HG03159 (cell line): ENCODE measurements at regions not wholly inside any gene's neighbourhood (a gene's known extent, or its start where the extent isn't known, plus 50 kb on each side); places are given as distances from the start of the nearest gene placed in this dataset.
"Not testable (repeated sequence)": the region's sequence is repeated elsewhere in the genome, so short reads cannot be mapped to it uniquely, and the experiment has no call there.

ENCODE experiments used
- ATAC-seq: cut with Tn5 transposase; IDR thresholded peaks from one replicate; pipeline ENCODE4 v1.9.1; 2021; ENCODE audit warnings: mild to moderate bottlenecking, moderate library complexity; ENCODE audit not compliant: unreplicated experiment

DNA sequence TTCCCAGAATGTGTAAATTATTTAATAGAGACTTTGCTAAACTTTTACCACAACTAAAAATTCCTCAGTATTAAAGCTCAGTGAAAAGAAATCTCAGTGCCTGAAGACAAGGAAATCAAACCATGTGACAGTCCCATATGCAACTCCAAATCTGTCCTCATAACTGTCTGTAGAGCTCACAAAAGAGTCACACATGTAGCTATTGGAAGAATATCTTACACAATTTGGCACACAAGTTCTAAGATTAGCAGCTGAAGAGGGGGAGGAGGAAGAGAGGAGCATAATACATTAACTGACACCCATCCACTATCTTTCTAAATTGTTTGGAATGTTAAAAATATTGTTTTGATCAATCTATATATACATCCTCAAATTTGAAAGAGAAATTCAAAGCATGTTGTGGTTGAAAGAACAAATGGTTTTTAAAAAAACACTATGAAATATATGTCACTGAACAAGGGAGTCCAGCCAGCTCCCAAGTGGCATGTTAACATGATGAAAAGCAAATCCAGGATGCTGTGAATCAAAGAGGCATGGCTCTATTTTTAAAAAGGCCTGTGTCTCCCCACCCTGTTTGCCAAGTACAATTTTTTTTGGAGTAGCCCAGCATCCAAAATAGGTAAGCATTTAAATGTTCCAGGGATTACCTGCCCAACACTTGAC is 126.3 kb upstream of the NANOGP8 start:
- no peak for ATAC-seq

DNA sequence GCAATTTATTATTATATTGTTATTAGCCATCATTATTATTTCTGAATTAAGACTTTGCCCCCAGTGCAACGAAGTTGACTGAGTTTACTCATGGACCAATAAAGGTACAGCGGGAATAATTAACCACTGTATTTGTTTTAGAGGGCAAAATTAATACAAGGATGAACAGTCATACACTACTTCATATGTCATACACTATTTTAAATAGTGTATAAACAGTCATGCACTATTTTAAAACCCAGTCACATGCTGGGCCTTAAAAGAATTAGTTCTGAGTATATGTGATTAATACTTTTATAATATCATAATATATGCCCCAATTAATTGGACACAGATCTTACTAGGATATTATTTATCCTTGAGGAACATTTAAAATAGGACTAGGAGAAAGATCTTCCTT is 125.3 kb upstream of the NANOGP8 start:
- ATAC-seq = no peak

DNA sequence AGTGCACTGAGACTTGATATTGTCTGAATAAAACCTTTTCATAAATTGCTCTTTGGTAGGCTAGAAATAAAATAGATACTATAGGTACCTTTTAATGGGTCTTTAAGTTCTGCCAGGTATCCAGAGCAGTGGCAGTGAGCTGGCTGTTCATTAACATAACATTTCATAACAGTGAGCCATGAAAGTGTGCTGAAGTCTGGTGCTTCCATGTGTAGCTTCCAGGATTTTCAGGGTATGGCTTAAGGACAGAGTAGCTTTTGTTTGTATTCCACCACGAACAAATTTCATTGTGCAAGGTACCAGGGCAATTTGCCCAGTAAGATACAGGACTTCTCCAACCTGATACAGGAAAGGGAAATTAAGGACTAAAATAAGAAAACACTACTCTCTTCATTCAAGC is 124.7 kb upstream of the NANOGP8 start:
- no peak for ATAC-seq

DNA sequence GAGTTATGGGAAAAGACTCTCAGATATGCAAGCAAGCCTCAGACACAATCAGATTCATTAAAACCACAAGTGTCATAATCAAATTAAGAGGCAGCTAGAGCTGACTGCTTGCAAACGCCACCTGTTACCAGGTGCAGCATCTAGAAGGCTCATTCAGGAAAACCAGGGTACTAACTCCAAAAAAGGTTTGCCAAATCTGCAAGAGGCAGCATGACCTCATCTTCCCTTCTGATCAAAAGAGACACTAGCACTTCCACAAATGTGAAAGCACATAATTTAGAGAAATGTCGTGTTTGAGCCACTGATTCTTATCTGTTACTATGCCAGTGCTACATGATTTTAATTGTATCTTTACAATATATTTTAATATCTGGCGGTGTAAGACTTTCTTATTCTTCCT is 123.3 kb upstream of the NANOGP8 start:
- ATAC-seq = no peak

DNA sequence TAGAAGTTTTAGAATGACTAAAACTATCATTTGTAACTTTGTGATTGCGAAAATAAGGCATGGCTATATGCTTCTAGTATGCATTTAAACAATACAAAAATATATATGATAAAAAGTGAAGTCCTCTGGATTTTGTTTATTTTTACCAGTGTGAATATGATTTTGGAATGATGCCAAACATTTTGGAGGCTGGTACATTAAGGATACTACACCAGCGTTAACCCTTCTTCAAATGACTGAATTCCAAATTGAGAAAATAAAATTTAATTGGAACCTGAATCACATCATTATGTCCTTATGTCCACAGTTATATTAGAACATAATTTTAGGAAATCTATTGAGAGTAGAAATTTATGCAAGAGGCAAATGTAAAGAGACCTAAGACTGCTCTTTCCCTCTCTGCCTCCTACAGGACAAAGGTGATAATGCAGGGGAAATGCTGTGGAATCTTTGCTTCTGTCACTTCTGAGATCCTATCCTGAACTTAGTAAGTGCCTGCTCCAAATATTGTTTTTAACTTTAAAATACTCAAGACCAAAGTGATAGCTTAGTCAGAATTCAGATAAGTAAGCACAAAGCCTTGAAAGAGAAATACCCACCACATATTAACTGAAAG is 121.1 kb upstream of the NANOGP8 start:
- no peak for ATAC-seq

DNA sequence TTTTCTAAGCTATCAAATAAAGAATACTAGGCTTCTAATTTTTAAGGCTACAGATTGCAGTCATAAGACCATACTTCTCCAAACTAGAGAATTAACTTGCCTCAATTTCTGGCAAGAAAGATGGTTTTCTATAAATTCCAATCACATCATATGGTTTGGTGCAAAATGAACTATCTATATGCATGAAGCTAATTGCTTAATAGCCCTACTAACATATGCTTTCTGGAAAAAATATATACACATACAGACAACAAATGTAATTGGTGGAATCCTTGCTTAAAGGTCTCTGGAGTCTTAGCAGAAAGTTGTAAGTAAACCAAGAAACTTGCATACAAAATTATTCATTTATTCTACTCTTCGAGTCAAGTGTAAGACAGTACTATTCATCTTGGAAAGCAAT is 113.1 kb upstream of the NANOGP8 start:
- ATAC-seq = no peak

DNA sequence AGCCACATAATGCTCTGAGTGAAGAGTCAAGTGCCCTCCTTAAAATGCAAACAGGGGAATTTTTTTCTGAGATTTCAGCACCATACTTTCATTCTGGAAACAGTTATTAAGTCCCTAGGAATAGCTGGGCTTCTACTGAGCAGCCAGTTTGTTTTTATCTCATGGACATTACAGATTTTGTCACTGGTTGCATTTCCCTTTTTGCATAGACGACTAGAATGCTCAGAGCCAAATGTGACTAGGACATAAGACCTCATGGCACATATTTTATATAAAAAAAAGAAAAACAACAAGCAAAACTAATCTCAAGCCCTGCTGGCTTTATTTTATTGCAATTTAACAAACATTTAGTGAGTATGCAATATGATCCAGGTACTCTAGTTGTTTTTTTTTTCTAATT is 112.7 kb upstream of the NANOGP8 start:
- ATAC-seq = no peak

DNA sequence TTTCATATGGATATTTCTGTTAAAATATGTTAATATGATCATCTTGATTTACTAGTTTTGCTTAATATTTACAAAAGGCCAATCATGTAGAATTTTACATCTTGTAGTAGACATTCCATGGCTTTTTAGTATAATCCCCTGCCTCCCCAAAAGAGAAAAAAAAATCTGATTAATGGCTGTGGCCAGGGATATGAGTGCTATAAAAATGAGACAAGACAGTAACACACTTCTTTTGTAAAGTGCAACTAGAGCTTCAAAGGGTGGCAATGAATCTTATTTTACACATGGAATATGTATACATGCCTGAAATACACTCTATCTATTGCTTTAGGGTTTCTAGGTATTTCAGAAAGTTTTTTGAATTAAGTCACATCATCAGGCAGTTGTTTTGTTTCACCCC is 112.2 kb upstream of the NANOGP8 start:
- no peak for ATAC-seq

DNA sequence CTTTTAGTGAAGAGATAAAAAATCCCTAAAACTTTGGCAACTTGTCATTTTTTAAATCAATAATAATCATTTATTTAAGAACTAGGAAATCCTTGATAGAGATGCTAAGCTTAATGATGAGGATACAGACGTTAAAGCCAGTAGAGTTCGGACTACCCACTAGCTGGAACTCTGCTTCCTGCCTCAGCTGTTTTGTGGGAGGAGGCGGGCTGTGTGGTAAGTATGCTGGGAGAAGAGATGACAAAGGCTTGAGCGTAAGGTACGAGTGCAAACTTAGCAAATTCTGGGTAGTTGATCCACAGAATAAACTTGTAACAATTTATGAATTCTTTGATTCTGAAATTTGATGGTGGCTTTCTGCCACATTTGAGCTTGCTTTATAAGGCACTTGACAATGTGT is 111.2 kb upstream of the NANOGP8 start:
- ATAC-seq = no peak

DNA sequence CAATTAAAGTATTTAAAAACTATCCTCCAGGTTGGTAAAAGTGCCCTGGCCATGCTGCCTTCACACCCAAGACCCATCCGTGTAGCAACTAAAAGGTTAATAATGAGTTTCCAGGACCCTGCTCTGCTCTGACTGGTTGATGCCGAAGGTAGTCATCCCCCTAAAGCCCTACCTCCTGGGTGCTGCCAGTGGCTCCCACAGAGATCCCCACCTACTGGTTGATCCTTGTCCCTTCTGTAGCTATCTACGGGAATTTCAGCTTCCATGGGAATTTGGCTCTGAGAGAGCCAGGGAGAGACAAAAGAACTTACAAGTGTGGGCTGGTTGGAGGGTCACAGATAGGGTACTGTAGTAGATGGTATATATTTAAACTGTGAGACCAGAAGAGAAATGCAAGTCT is 110.6 kb upstream of the NANOGP8 start:
- no peak for ATAC-seq

DNA sequence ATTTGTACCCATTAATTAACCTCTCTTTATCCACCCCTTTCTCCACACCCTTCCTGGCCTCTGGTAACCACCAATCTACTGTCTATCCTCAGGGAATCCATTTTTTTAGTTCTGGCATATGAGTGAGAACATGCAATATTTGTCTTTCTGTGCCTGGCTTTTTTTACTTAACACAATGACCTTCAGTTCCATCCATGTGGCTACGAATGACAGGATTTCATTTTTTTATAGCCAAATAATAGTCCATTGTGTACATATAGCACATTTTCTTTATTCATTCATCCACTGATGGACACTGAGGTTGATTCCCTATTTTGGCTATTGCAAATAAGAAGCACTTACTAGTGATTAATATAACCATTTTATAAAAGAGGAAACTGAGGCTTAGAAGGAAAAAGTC is 109.9 kb upstream of the NANOGP8 start:
- no peak for ATAC-seq

DNA sequence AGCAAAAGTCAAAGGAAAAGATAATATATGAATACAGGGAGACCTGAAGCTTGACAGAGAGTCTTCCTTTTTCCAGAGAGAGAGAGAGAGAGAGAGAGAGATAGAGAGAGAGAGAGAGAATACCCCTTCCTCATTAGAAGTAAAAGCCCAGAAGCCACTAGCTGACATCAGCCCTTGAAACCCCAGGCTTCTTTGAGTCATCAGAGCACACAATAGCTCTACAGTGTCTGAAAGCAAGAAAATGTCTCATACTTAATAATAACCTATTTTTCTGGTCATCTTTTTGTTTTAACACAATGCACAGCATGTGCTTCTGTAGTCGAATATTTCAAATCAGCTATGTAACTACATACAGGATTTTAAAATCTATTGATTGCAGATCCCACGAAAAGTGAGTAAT is 109.2 kb upstream of the NANOGP8 start:
- no peak for ATAC-seq

DNA sequence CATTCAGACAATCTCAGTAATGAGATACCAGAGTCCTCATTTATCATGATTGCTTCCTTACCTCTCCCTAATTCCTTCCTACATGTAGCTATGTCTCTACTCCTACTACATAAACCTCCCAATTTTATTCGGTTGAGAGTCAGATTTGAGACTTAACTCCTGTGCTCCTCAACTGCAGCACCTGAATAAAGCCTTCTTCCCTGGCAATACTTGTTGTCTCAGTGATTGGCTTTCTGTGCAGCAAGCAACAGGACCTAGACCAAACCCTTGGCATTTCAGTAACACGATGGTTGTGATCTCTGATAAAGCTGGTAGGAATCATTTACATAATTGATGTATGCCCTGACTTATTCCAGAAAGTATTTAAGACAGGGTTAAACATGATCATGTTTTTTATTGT is 106.7 kb upstream of the NANOGP8 start:
- ATAC-seq = no peak

DNA sequence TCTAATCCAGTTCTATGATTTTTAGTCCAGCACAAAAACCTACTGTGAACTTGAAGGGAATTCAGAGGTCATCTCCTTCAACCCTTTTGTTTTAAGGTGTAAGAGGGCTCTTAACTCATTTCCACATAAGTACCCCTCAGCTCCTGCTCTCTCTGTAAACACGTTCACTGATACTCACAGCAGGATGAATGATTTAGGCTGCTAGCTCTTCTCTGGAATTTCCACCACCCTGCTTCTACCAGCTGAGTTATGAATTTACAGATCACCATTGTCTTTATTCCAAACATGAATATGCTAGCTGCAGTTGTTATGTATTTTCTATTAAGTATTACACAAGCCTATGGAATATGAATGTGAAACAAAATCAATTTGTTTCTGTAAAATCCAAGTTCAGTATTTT is 101.3 kb upstream of the NANOGP8 start:
- ATAC-seq = no peak

DNA sequence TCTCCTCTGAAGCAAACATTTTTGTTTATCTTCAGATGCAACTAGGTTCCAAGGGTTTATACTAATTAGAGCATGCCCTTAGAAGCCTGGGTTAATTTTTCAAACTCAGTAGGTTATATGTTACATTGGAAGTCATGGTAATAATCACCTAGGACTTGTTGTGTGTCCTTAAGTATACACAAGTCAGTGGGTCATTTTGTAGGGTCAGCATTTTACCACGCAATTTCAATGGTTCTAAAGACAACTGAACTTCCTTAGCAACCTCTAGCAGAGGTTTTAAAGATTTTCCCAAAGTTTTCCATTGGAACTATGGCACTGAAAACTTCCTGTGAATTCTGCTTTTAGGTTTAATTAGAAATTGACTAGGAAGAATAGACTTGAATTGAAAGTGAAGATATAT is 99.6 kb upstream of the NANOGP8 start:
- ATAC-seq = no peak

DNA sequence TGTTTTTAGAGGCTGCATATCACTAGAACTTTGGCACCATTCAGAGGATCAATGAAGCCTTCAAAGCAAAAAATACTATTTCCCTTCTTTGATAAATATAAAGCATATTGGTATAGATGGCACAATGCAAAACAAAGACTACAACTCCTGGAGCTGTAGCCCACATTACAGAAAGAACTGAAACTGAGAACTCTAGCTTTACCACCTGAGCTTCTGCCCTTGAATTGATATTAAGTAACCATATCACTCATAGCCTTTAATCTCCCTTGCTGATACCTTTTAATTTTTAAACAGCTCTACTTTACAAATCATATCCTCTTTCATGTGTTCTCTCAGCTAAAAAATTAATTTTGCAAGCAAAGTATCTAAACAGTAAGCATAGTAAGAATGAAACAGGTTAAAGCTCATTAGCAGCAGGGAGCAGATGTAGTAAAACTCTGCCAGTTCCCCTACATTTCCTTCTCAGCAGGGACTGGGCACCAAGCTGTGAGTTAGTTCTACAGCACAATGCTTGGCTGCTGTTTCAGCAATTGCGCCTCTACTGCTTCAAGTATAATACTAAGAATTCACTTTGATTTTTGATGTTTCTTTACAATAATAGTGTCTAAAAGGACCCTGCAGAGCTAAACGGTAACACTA is 97.9 kb upstream of the NANOGP8 start:
- peak; percentile 85 for ATAC-seq

DNA sequence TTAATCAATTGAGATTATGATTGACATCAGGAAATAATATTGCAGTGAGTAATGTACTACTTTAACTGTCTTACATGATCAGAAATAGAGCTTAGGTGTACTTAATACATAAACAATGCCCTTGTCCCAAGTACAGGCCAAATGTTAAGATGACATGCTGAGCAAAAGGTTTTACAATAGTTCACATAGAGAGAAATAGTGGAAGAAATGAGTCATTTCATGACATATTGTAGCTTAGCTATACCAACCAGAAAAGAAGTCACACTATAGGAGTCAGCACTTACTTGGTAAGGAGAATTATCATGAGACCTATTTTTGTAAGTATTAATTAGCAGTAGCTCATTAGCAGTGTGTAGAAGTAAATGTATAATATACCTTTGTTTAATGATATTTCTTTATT is 96.4 kb upstream of the NANOGP8 start:
- peak; percentile 71 for ATAC-seq

DNA sequence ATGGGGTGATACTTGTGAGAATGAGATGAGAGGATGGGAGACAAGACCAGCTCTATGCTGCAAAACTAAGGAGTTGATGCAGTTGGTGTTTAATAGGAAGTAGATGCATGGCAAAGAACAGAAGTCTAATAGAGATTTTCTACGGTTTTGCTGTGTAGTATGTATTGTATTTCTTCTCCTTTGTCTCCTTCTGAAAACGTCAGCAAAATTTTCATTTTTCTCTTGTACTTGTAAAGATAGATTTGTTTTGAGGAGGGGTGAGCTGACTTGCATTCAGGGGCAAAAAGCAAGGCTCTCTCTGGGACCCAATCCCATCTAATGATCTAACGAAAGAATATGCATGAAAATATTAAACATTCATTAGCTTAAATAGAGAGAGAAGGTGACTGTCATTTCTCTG is 94.6 kb upstream of the NANOGP8 start:
- no peak for ATAC-seq

DNA sequence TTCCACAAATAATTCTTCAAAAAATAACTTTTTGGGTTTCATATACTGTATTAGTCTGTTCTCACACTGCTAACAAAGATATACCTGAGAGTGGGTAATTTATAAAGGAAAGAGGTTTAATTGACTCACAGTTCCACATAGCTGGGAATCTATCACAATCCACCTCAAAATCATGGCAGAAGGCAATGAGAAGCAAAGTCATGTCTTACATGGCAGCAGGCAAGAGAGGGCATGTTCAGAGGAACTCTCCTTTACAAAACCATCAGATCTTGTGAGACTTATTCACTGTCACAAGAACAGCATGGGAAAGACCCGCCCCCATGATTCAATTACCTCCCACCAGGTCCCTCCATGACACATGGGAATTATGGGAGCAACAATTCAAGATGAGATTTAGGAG is 93.1 kb upstream of the NANOGP8 start:
- ATAC-seq = not testable (repeated sequence)

DNA sequence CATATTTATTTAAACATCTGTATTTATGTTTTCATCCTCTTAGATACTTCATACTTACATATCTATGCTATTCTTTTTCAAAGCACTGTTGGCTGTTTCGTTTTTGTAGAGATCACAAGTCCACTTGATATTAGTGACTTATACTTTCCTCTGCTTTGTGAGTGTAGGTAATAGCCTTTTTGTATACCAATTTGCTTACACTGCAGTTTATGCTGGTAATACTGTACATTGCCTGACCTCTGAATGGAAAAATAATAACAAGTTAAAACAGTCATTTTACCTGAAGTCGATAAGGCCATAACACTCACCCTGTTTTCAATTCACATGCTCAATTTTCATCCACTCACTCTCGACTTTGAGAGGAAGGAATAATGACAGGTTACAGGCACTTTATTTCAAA is 89.9 kb upstream of the NANOGP8 start:
- ATAC-seq = no peak

DNA sequence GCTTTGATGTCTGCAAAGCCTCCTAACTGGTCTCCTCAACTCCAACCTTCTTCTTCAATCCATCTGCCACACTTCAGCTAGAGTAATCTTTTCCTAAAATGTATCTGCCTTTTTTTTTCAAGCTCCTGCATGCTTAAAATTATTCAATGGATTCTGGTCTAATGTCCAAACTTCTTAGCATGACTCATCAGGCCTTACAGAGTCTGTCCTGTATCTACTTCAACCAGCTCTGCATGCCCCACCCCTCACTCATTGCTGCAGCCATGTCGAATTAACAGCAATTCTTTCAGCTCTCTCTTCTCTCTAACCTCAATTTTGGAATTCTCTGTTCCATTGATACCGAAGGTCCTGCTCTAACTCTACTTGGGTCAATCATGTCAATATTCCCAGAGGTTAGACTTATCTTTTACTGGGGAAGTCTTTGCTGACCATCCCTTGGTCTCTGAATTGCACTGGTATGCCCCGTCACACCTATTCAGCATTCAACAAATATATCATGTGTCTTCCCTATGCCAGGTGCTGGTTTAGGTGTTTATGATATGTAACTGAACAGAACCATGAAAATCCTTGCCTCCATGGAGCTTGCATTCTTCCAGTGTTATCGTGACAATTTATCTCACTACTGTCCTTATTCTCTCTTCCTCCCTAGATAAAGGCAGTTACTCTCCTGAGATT is 88.5 kb upstream of the NANOGP8 start:
- ATAC-seq = no peak

DNA sequence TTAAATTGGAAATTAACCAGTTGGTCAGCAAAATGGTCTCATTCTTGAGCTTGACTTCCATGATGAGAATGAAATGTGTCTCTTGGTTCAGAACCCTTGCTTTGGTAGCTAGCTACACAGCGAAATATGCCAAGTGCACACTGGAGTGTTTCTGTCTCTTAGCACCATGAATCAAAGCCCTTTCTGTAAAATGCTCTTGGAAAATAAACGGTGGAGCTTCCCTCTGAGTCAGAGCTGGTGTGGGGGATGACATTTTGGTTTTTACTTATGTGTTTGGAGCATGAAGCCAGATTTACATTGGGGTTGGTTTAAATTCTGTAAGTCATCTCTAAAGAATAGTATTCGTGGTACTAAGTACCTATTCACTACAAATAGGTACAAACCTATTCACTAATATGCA is 85.1 kb upstream of the NANOGP8 start:
- no peak for ATAC-seq
